ENCODE measurements at regions not wholly inside any gene's neighbourhood (a gene's known extent, or its start where the extent isn't known, plus 50 kb on each side); places are given as distances from the start of the nearest gene placed in this dataset.

DNA sequence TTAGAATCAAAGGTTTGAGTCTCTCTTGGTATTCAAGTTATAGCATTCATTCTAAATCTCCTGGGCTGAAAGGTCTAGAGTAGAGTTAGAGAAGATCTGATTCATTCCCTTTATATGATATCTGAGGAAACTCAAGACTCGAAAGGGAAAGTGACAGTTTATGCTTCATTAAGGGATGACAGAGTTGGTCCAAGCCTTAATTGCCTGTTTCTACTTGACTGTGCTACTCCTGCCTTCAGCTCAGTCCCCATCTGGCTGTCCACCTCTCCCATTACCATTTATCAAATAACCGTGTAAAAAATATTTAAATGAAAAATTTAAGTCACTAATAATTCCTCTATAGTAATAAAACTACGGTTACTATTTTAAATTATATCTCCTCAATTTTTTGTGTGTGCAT is 537.1 kb upstream of the MEX3C start:
- H3K27me3 ChIP-seq (ENCODE audit: control insufficient read depth, insufficient read depth, low read length, poor library complexity, severe bottlenecking), result no peaks in the 10 kb centered on the region
- no peaks in the 10 kb centered on the region for H3K9me3 Mint-ChIP-seq
- no peaks in the 10 kb centered on the region for H3K27me3 Mint-ChIP-seq (ENCODE audit: insufficient read depth)
- H3K4me3 Mint-ChIP-seq, result no peak overlapping the region
- H3K9me3 ChIP-seq (ENCODE audit: control insufficient read depth, low read length), result no peaks in the 10 kb centered on the region
- no peaks in the 10 kb centered on the region for H3K36me3 ChIP-seq (ENCODE audit: control insufficient read depth, insufficient read depth, low read length)
- no peak overlapping the region for H3K9ac ChIP-seq (ENCODE audit: extremely low read depth, low read length, poor library complexity, severe bottlenecking)
- no peak for TF ChIP-seq CTCF (conservative IDR thresholded peaks at IDR 0.05)
- H3K4me1 ChIP-seq (ENCODE audit: control insufficient read depth, insufficient read depth, low read length), result no peaks in the 10 kb centered on the region
- no peaks in the 10 kb centered on the region for H3K36me3 Mint-ChIP-seq (ENCODE audit: low read depth)
- DNase-seq, result no peak
- no peaks in the 10 kb centered on the region for H3K4me1 Mint-ChIP-seq
- H3K4me3 ChIP-seq (ENCODE audit: low read length), result no peak overlapping the region
- no peak overlapping the region for H3K27ac ChIP-seq (ENCODE audit: low read depth, low read length)
- H3K27ac Mint-ChIP-seq, result no peak overlapping the region
- 68 to 80% methylated on average over 1 to 2 of the region's 3 CpGs for WGBS, 2 experiments (ENCODE audit: insufficient coverage in 1 of 2, insufficient read length in 1 of 2)

DNA sequence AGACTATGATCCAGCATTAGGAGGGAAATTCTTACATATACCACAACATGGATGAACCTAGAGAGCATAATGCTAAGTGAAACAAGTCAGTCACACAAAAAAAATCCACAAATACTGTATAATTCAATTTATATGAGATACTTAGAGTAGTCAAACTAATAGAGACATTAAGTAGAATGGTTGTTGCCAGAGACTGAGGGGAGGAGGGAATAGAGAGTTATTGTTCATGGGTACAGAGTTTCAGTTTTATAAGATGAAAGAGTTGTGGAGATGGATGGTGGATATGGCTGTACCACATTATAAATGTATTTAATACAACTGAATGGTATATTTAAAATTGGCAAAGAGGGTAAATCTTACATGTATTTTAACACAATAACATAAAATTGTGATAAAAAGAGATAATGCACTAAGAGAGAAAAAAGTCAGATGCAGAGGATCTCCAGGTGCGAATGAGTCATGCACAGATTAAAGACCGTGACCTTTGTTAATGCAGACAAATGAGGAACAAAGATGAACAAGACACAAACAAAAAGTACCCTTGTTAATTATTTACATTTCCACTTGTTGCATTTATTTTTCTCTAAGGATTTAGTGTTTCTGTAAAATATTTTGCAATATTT is 541.7 kb upstream of the MEX3C start:
- peaks cover 7% of the 10 kb centered on the region for H3K9me3 ChIP-seq (ENCODE audit: control insufficient read depth, low read length)
- Mint-ChIP-seq H3K27me3 (ENCODE audit: insufficient read depth) (no peaks in the 10 kb centered on the region), H3K36me3 (ENCODE audit: low read depth) (peaks cover 6% of the 10 kb centered on the region), H3K4me3 (no peak overlapping the region), H3K9me3 (peaks cover 9% of the 10 kb centered on the region), H3K27ac (no peak overlapping the region), H3K4me1 (no peaks in the 10 kb centered on the region)
- no peaks in the 10 kb centered on the region for H3K27me3 ChIP-seq (ENCODE audit: control insufficient read depth, insufficient read depth, low read length, poor library complexity, severe bottlenecking)
- no peak overlapping the region for H3K9ac ChIP-seq (ENCODE audit: extremely low read depth, low read length, poor library complexity, severe bottlenecking)
- 93% methylated on average over 2 of the region's 2 CpGs; no CpG with 5 or more reads in 1 of the 2 experiments for WGBS, 2 experiments (ENCODE audit: insufficient coverage in 1 of 2, insufficient read length in 1 of 2)
- no peak overlapping the region for H3K27ac ChIP-seq (ENCODE audit: low read depth, low read length)
- TF ChIP-seq CTCF (conservative IDR thresholded peaks at IDR 0.05), result no peak
- no peaks in the 10 kb centered on the region for H3K4me1 ChIP-seq (ENCODE audit: control insufficient read depth, insufficient read depth, low read length)
- DNase-seq, result no peak
- no peaks in the 10 kb centered on the region for H3K36me3 ChIP-seq (ENCODE audit: control insufficient read depth, insufficient read depth, low read length)
- no peak overlapping the region for H3K4me3 ChIP-seq (ENCODE audit: low read length)

DNA sequence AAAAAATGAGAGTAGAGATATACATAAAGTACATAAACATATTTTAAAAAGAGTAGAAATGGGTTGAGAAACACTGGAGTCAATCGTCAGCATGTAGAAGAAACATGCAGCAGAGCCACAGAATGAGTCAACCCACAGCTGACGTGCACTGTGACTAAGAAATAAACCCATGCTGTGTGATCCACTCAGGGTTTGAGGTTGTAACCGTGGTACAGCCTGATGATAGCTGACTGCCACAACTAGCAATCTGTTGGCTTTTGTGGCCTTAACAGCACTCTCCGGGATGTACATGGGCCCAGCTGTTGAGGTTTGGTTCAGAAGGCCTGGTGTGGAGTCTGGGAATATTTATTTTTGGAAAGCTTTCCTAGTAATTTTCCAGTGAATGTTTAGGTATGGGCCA is 554.4 kb upstream of the MEX3C start:
- Histone ChIP-seq H3K27ac (ENCODE audit: low read depth, low read length) (no peak overlapping the region), H3K9ac (ENCODE audit: extremely low read depth, low read length, poor library complexity, severe bottlenecking) (no peak overlapping the region), H3K27me3 (ENCODE audit: control insufficient read depth, insufficient read depth, low read length, poor library complexity, severe bottlenecking) (no peaks in the 10 kb centered on the region), H3K4me3 (ENCODE audit: low read length) (no peak overlapping the region), H3K9me3 (ENCODE audit: control insufficient read depth, low read length) (no peaks in the 10 kb centered on the region), H3K36me3 (ENCODE audit: control insufficient read depth, insufficient read depth, low read length) (no peaks in the 10 kb centered on the region), H3K4me1 (ENCODE audit: control insufficient read depth, insufficient read depth, low read length) (no peaks in the 10 kb centered on the region)
- Mint-ChIP-seq H3K9me3 (peaks cover 6% of the 10 kb centered on the region), H3K4me3 (no peak overlapping the region), H3K27ac (no peak overlapping the region), H3K4me1 (no peaks in the 10 kb centered on the region), H3K27me3 (ENCODE audit: insufficient read depth) (no peaks in the 10 kb centered on the region), H3K36me3 (ENCODE audit: low read depth) (no peaks in the 10 kb centered on the region)
- TF ChIP-seq CTCF (conservative IDR thresholded peaks at IDR 0.05), result no peak
- WGBS, 2 experiments (ENCODE audit: insufficient coverage in 1 of 2, insufficient read length in 1 of 2), result 88 to 96% methylated on average over 3 to 4 of the region's 4 CpGs
- DNase-seq, result no peak
